PC-3 (cell line): ENCODE measurements at regions not wholly inside any gene's neighbourhood (a gene's known extent, or its start where the extent isn't known, plus 50 kb on each side); places are given as distances from the start of the nearest gene placed in this dataset.

ENCODE experiments used
- ATAC-seq: fragments of 200-7000 bp; cut with Tn5 transposase; 2 replicates; pipeline ENCODE4 v1.9.1; 2020; ENCODE audit warnings: mild to moderate bottlenecking, moderate library complexity
- BruUV-seq: library from RNA; stranded (reverse); fragments of 400-500 nt; replicated peaks from 2 replicates; lab custom pipeline; 2021; lab: Mats Ljungman, UMichigan
- CTCF ChIA-PET: fragments of 300-600 bp; sonication (Branson Sonifier 250); formaldehyde crosslinking; loops from one replicate; lab custom pipeline; 2022; ENCODE audit warnings: antibody characterized with exemption; lab: Charles Lee
- POLR2A ChIA-PET: fragments of 300-600 bp; sonication (Branson Sonifier 250); formaldehyde crosslinking; loops from one replicate; lab custom pipeline; 2022; ENCODE audit warnings: antibody characterized with exemption; ENCODE audit not compliant: unreplicated experiment; lab: Charles Lee
- DNase-seq: peaks from one replicate; pipeline ENCODE4 v3.0.0-alpha.2; 2015
- H2AFZ ChIP-seq: fragments of 300-600 bp; sonication (generic); 2 replicates; pipeline ENCODE4 v1.6.0; 2016; ENCODE audit warnings: antibody characterized with exemption, low read length
- H3F3A ChIP-seq: fragments of 300-600 bp; sonication (generic); one replicate; pipeline ENCODE4 v1.6.0; 2017; ENCODE audit warnings: antibody characterized with exemption, low read length, control low read depth, mild to moderate bottlenecking; ENCODE audit not compliant: unreplicated experiment
- H3K27ac ChIP-seq: fragments of 300-600 bp; sonication (generic); 2 replicates; pipeline ENCODE4 v1.5.1; 2016; ENCODE audit warnings: mild to moderate bottlenecking, low read length
- H3K27me3 ChIP-seq: fragments of 300-600 bp; sonication (generic); 2 replicates; pipeline ENCODE4 v1.6.1; 2016; ENCODE audit warnings: low read length, mixed read lengths
- H3K36me3 ChIP-seq: fragments of 300-600 bp; sonication (generic); 2 replicates; pipeline ENCODE4 v1.6.1; 2016; ENCODE audit warnings: low read depth, mixed run types, low read length, mixed read lengths
- H3K4me1 ChIP-seq: fragments of 300-600 bp; sonication (generic); 2 replicates; pipeline ENCODE4 v1.5.1; 2016; ENCODE audit warnings: low read length; ENCODE audit not compliant: insufficient read depth
- H3K4me2 ChIP-seq: fragments of 300-600 bp; sonication (generic); 2 replicates; pipeline ENCODE4 v1.6.0; 2016; ENCODE audit warnings: low read length
- H3K4me3 ChIP-seq: fragments of 300-600 bp; sonication (generic); 2 replicates; pipeline ENCODE4 v1.5.1; 2016; ENCODE audit warnings: mild to moderate bottlenecking, low read length, mixed read lengths
- H3K79me2 ChIP-seq: fragments of 300-600 bp; sonication (generic); 2 replicates; pipeline ENCODE4 v1.6.1; 2017; ENCODE audit warnings: low read length, mixed read lengths
- H3K9ac ChIP-seq: fragments of 300-600 bp; sonication (generic); 2 replicates; pipeline ENCODE4 v1.6.0; 2016; ENCODE audit warnings: mild to moderate bottlenecking, low read length
- H3K9me2 ChIP-seq: fragments of 300-600 bp; sonication (generic); replicated peaks from 2 replicates; pipeline ENCODE4 v1.6.1; 2016; ENCODE audit warnings: mixed run types, low read length, mixed read lengths
- H3K9me3 ChIP-seq: fragments of 300-600 bp; sonication (generic); 2 replicates; pipeline ENCODE4 v1.6.1; 2016; ENCODE audit warnings: low read length, mixed read lengths
- H4K20me1 ChIP-seq: fragments of 300-600 bp; sonication (generic); 2 replicates; pipeline ENCODE4 v1.6.1; 2016; ENCODE audit warnings: low read length, mixed read lengths
- CTCF ChIP-seq: fragments of 300-600 bp; sonication (generic); conservative IDR thresholded peaks from 2 replicates; pipeline ENCODE4 v1.5.1; 2017; ENCODE audit warnings: antibody characterized with exemption, low read depth, mild to moderate bottlenecking, low read length
- EZH2 ChIP-seq: fragments of 300-600 bp; sonication (generic); IDR thresholded peaks from one replicate; pipeline ENCODE4 v1.6.1; 2017; ENCODE audit warnings: antibody characterized with exemption, mild to moderate bottlenecking, low read length; ENCODE audit not compliant: unreplicated experiment
- EZH2phosphoT487 ChIP-seq: fragments of 300-600 bp; sonication (generic); IDR thresholded peaks from 2 replicates; pipeline ENCODE4 v1.6.1; 2018; ENCODE audit warnings: mild to moderate bottlenecking, antibody characterized with exemption, low read length, borderline replicate concordance
- intact Hi-C: fragments of 100-400 bp; cut with micrococcal nuclease; formaldehyde crosslinking; loops from 2 replicates; pipeline ENCODE4 v1.9.0; 2023

- Histone ChIP-seq H3K4me1 (no peaks in the 10 kb centered on the region), H3K36me3 (no peaks in the 10 kb centered on the region), H4K20me1 (no peaks in the 10 kb centered on the region), H3K27me3 (no peaks in the 10 kb centered on the region), H3K4me2 (no peak overlapping the region), H3K79me2 (no peaks in the 10 kb centered on the region), H2AFZ (no peak overlapping the region), H3K9ac (no peak overlapping the region), H3K9me3 (no peaks in the 10 kb centered on the region), H3K9me2 (no peaks in the 10 kb centered on the region), H3F3A (no peaks in the 10 kb centered on the region), H3K4me3 (no peak overlapping the region), H3K27ac (no peak overlapping the region)
- CTCF ChIA-PET: no interaction called here
- intact Hi-C loops: no loop called here
- POLR2A ChIA-PET: no interaction called here
- TF ChIP-seq CTCF (no peak), EZH2 (no peak), EZH2phosphoT487 (no peak)
- no TSS peak for BruUV-seq
- ATAC-seq (no peak), DNase-seq (no peak)
Measured at GRCh38 chr4:128363966-128364365, 76.4 kb upstream of the PGRMC2 start.

GRCh38 chr4:128362760-128363159 lies 75.1 kb upstream of the PGRMC2 start:
- no peaks in the 10 kb centered on the region for H4K20me1 ChIP-seq
- H3K4me3 ChIP-seq: no peak overlapping the region
- DNase-seq (no peak), ATAC-seq (no peak)
- no peak overlapping the region for H3K9ac ChIP-seq
- H3K4me1 ChIP-seq: no peaks in the 10 kb centered on the region
- POLR2A ChIA-PET: no interaction called here
- H2AFZ ChIP-seq: no peak overlapping the region
- no peaks in the 10 kb centered on the region for H3K36me3 ChIP-seq
- H3K27ac ChIP-seq: no peak overlapping the region
- intact Hi-C loops: no loop called here
- H3K27me3 ChIP-seq: no peaks in the 10 kb centered on the region
- TF ChIP-seq EZH2phosphoT487 (no peak), EZH2 (no peak), CTCF (no peak)
- no peak overlapping the region for H3K4me2 ChIP-seq
- no peaks in the 10 kb centered on the region for H3K9me3 ChIP-seq
- CTCF ChIA-PET: no interaction called here
- H3K79me2 ChIP-seq: no peaks in the 10 kb centered on the region
- H3F3A ChIP-seq: no peaks in the 10 kb centered on the region
- no peaks in the 10 kb centered on the region for H3K9me2 ChIP-seq
- no TSS peak for BruUV-seq

- BruUV-seq: no TSS peak
Measured at GRCh38 chr4:128359422-128359821, 71.8 kb upstream of the PGRMC2 start.

More at GRCh38 chr4:128359422-128359821, 71.8 kb upstream of the PGRMC2 start:
- Histone ChIP-seq H3K4me2 (no peak overlapping the region), H2AFZ (no peak overlapping the region), H3K27ac (no peak overlapping the region), H3K27me3 (no peaks in the 10 kb centered on the region), H3K9ac (no peak overlapping the region), H3K9me3 (no peaks in the 10 kb centered on the region), H3K79me2 (no peaks in the 10 kb centered on the region), H4K20me1 (no peaks in the 10 kb centered on the region), H3K4me1 (peaks cover 6% of the 10 kb centered on the region), H3K9me2 (no peaks in the 10 kb centered on the region), H3K4me3 (no peak overlapping the region), H3K36me3 (no peaks in the 10 kb centered on the region), H3F3A (no peaks in the 10 kb centered on the region)
- no peak for TF ChIP-seq EZH2phosphoT487
- TF ChIP-seq CTCF: no peak
- no peak for TF ChIP-seq EZH2
- CTCF ChIA-PET: no interaction called here
- intact Hi-C loops: no loop called here
- ATAC-seq (no peak), DNase-seq (no peak)
- POLR2A ChIA-PET: no interaction called here
